HepG2 (cell line): ENCODE measurements at regions not wholly inside any gene's neighbourhood (a gene's known extent, or its start where the extent isn't known, plus 50 kb on each side); places are given as distances from the start of the nearest gene placed in this dataset.

ENCODE experiments used
- CC2D1A ChIP-seq: sonication (generic); formaldehyde crosslinking; IDR thresholded peaks from 2 replicates; pipeline ENCODE4 v1.8.1; 2023; ENCODE audit warnings: mild to moderate bottlenecking, missing genetic modification reagents
- CREM ChIP-seq, 2 experiments: sonication (generic) in 1 of 2; formaldehyde crosslinking in 1 of 2; IDR thresholded peaks; 2 replicates each; pipeline versions ENCODE4 v1.4.0 to v1.6.1; 2016 to 2020; ENCODE audit warnings: antibody characterized with exemption in 1 of 2, mild to moderate bottlenecking in 1 of 2, missing genetic modification reagents in 1 of 2
- EP300 ChIP-seq, 3 experiments: sonication (generic) in 1 of 3; formaldehyde crosslinking in 1 of 3; IDR thresholded peaks; 2 replicates each; pipeline versions ENCODE4 v1.5.1 to v1.6.1; 2011 to 2020; ENCODE audit warnings: low read depth in 2 of 3, low read length in 2 of 3, borderline replicate concordance in 1 of 3, improper control_type of control experiment in 1 of 3, mild to moderate bottlenecking in 1 of 3, missing genetic modification reagents in 1 of 3, moderate library complexity in 1 of 3
- GATA4 ChIP-seq: sonication (generic); IDR thresholded peaks from 2 replicates; pipeline ENCODE4 v1.6.1; 2016; ENCODE audit warnings: antibody characterized with exemption, low read depth, borderline replicate concordance
- KLF6 ChIP-seq: IDR thresholded peaks from 2 replicates; pipeline ENCODE4 v1.8.0; 2016; ENCODE audit warnings: missing biosample characterization, missing genetic modification reagents
- NR2F1 ChIP-seq, 2 experiments: fragments of 450-650 bp in 1 of 2; formaldehyde crosslinking in 1 of 2; IDR thresholded peaks; 2 replicates each; pipeline versions ENCODE4 v1.5.0 to v1.6.1; 2016 to 2020; ENCODE audit warnings: mild to moderate bottlenecking in 1 of 2, missing compliant biosample characterization in 1 of 2, missing genetic modification reagents in 1 of 2, moderate library complexity in 1 of 2
- ZBTB8A ChIP-seq: sonication (generic); formaldehyde crosslinking; IDR thresholded peaks from 2 replicates; pipeline ENCODE4 v1.4.0; 2020; ENCODE audit warnings: mild to moderate bottlenecking, low read depth, missing genetic modification reagents, borderline replicate concordance
- ZKSCAN5 ChIP-seq: sonication (generic); formaldehyde crosslinking; IDR thresholded peaks from 2 replicates; pipeline ENCODE4 v1.5.1; 2020; ENCODE audit warnings: mild to moderate bottlenecking, missing genetic modification reagents
- ZNF251 ChIP-seq: sonication (generic); formaldehyde crosslinking; IDR thresholded peaks from 2 replicates; pipeline ENCODE4 v1.9.0; 2021; ENCODE audit warnings: mild to moderate bottlenecking, missing genetic modification reagents
- ZNF496 ChIP-seq: sonication (generic); formaldehyde crosslinking; IDR thresholded peaks from 2 replicates; pipeline ENCODE4 v1.8.1; 2023; ENCODE audit warnings: mild to moderate bottlenecking, moderate library complexity, missing genetic modification reagents; ENCODE audit not compliant: insufficient replicate concordance
- ZNF510 ChIP-seq: sonication (generic); formaldehyde crosslinking; IDR thresholded peaks from 2 replicates; pipeline ENCODE4 v1.4.0; 2020; ENCODE audit warnings: low read depth, mild to moderate bottlenecking, missing genetic modification reagents
- TF ChIP-seq, protein P1 (sequence below): sonication (generic); formaldehyde crosslinking; IDR thresholded peaks from 2 replicates; pipeline ENCODE4 v1.8.0; 2022; ENCODE audit warnings: missing genetic modification reagents, mild to moderate bottlenecking, inconsistent platforms, borderline replicate concordance
- TF ChIP-seq, protein P2 (sequence below): sonication (generic); formaldehyde crosslinking; IDR thresholded peaks from 2 replicates; pipeline ENCODE4 v1.4.0; 2020; ENCODE audit warnings: mild to moderate bottlenecking, missing genetic modification reagents
- TF ChIP-seq, protein P3 (sequence below): sonication (generic); formaldehyde crosslinking; IDR thresholded peaks from 2 replicates; pipeline ENCODE4 v1.5.0; 2020; ENCODE audit warnings: mild to moderate bottlenecking, missing genetic modification reagents
- TF ChIP-seq, protein P4 (sequence below): sonication (generic); formaldehyde crosslinking; IDR thresholded peaks from 2 replicates; pipeline ENCODE4 v1.5.0; 2020; ENCODE audit warnings: mild to moderate bottlenecking, missing genetic modification reagents
- TF ChIP-seq, protein P5 (sequence below): sonication (generic); formaldehyde crosslinking; IDR thresholded peaks from 2 replicates; pipeline ENCODE4 v1.5.0; 2020; ENCODE audit warnings: missing genetic modification reagents
- TF ChIP-seq, protein P6 (sequence below): sonication (generic); formaldehyde crosslinking; IDR thresholded peaks from 2 replicates; pipeline ENCODE4 v1.5.1; 2020; ENCODE audit warnings: missing genetic modification reagents, mild to moderate bottlenecking, borderline replicate concordance

DNA sequence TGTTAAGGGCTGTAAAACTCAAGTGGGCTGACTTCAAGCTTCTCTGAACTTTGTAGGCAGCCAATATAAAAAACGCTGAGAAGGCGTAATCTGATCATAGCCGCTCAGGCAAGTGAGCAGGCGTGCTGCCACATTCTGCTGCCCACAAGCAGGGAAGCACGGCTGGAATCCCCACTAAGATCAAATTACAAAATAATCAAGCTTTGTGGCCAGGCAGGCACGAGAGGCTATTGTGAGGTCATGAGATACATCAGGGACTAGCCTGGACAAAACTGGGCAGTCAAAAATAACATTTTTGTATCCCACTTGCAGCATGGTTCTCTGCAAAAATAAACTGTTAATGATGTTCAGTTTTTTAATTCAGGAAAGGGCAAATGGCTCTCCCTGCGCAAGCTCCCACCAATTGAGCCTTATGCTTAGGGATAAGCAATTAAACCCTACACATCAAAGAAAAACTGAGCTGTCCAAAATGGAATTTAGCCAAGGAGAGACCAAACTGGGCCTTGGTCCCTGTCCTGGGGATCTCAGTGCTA is 64.0 kb downstream of the POU5F2 start (continued):
- TF ChIP-seq, protein P1, sequence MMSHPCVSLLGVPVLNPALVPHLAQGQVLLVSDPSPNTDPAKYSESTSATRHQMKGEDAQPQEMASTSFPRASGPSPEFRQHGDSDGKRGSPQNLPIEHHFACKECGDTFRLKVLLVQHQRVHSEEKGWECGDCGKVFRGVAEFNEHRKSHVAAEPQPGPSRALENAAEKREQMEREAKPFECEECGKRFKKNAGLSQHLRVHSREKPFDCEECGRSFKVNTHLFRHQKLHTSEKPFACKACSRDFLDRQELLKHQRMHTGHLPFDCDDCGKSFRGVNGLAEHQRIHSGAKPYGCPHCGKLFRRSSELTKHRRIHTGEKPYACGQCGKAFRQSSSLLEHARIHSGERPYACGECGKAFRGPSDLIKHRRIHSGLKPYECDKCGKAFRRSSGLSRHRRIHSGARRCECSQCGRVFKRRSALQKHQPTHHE, result no peak
- TF ChIP-seq ZNF510 (CRISPR knock-in tag) (no peak), CREM (IDR thresholded peaks at IDR 0.05) (no peak), CREM (CRISPR knock-in tag; IDR thresholded peaks at IDR 0.05) (no peak), ZKSCAN5 (no peak), EP300 (IDR thresholded peaks at IDR 0.05; ENCODE audit: low read depth in 2 of 2, low read length in 2 of 2) (peak in 1 of 2 experiments; percentile 21; a peak in 1 of 4 replicates), EP300 (CRISPR knock-in tag; IDR thresholded peaks at IDR 0.05; ENCODE audit: borderline replicate concordance) (no peak), CC2D1A (CRISPR knock-in tag) (no peak), ZNF251 (CRISPR knock-in tag) (no peak), KLF6 (CRISPR knock-in tag) (no peak), ZBTB8A (CRISPR knock-in tag) (no peak), GATA4 (no peak), NR2F1 (CRISPR knock-in tag; IDR thresholded peaks at IDR 0.05) (peak in 1 of 2 experiments; percentile 51; a peak in 2 of 4 replicates), ZNF496 (no peak)
- TF ChIP-seq, protein P2, sequence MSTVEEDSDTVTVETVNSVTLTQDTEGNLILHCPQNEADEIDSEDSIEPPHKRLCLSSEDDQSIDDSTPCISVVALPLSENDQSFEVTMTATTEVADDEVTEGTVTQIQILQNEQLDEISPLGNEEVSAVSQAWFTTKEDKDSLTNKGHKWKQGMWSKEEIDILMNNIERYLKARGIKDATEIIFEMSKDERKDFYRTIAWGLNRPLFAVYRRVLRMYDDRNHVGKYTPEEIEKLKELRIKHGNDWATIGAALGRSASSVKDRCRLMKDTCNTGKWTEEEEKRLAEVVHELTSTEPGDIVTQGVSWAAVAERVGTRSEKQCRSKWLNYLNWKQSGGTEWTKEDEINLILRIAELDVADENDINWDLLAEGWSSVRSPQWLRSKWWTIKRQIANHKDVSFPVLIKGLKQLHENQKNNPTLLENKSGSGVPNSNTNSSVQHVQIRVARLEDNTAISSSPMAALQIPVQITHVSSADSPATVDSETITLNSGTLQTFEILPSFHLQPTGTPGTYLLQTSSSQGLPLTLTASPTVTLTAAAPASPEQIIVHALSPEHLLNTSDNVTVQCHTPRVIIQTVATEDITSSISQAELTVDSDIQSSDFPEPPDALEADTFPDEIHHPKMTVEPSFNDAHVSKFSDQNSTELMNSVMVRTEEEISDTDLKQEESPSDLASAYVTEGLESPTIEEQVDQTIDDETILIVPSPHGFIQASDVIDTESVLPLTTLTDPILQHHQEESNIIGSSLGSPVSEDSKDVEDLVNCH (CRISPR knock-in tag), result no peak
- TF ChIP-seq, protein P3, sequence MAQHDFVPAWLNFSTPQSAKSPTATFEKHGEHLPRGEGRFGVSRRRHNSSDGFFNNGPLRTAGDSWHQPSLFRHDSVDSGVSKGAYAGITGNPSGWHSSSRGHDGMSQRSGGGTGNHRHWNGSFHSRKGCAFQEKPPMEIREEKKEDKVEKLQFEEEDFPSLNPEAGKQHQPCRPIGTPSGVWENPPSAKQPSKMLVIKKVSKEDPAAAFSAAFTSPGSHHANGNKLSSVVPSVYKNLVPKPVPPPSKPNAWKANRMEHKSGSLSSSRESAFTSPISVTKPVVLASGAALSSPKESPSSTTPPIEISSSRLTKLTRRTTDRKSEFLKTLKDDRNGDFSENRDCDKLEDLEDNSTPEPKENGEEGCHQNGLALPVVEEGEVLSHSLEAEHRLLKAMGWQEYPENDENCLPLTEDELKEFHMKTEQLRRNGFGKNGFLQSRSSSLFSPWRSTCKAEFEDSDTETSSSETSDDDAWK, result no peak
- TF ChIP-seq, protein P4, sequence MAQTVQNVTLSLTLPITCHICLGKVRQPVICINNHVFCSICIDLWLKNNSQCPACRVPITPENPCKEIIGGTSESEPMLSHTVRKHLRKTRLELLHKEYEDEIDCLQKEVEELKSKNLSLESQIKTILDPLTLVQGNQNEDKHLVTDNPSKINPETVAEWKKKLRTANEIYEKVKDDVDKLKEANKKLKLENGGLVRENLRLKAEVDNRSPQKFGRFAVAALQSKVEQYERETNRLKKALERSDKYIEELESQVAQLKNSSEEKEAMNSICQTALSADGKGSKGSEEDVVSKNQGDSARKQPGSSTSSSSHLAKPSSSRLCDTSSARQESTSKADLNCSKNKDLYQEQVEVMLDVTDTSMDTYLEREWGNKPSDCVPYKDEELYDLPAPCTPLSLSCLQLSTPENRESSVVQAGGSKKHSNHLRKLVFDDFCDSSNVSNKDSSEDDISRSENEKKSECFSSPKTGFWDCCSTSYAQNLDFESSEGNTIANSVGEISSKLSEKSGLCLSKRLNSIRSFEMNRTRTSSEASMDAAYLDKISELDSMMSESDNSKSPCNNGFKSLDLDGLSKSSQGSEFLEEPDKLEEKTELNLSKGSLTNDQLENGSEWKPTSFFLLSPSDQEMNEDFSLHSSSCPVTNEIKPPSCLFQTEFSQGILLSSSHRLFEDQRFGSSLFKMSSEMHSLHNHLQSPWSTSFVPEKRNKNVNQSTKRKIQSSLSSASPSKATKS (CRISPR knock-in tag), result no peak
- TF ChIP-seq, protein P5, sequence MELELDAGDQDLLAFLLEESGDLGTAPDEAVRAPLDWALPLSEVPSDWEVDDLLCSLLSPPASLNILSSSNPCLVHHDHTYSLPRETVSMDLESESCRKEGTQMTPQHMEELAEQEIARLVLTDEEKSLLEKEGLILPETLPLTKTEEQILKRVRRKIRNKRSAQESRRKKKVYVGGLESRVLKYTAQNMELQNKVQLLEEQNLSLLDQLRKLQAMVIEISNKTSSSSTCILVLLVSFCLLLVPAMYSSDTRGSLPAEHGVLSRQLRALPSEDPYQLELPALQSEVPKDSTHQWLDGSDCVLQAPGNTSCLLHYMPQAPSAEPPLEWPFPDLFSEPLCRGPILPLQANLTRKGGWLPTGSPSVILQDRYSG (CRISPR knock-in tag), result no peak
- TF ChIP-seq, protein P6, sequence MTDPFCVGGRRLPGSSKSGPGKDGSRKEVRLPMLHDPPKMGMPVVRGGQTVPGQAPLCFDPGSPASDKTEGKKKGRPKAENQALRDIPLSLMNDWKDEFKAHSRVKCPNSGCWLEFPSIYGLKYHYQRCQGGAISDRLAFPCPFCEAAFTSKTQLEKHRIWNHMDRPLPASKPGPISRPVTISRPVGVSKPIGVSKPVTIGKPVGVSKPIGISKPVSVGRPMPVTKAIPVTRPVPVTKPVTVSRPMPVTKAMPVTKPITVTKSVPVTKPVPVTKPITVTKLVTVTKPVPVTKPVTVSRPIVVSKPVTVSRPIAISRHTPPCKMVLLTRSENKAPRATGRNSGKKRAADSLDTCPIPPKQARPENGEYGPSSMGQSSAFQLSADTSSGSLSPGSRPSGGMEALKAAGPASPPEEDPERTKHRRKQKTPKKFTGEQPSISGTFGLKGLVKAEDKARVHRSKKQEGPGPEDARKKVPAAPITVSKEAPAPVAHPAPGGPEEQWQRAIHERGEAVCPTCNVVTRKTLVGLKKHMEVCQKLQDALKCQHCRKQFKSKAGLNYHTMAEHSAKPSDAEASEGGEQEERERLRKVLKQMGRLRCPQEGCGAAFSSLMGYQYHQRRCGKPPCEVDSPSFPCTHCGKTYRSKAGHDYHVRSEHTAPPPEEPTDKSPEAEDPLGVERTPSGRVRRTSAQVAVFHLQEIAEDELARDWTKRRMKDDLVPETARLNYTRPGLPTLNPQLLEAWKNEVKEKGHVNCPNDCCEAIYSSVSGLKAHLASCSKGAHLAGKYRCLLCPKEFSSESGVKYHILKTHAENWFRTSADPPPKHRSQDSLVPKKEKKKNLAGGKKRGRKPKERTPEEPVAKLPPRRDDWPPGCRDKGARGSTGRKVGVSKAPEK (CRISPR knock-in tag), result no peak
